Superior temporal gyrus (tissue), 1 donor: ENCODE measurements at regions not wholly inside any gene's neighbourhood (a gene's known extent, or its start where the extent isn't known, plus 50 kb on each side); places are given as distances from the start of the nearest gene placed in this dataset.
A peak's percentile ranks its signal among the peaks of the same experiment; 100 is the strongest.

ENCODE experiments used
- DNase-seq: peaks from one replicate; pipeline ENCODE4 v3.0.0-alpha.2; 2016; ENCODE audit errors: extremely low spot score

GRCh38 chr4:187236209-187236890, 512.7 kb upstream of the FAT1 start:
- DNase-seq: no peak

GRCh38 chr4:187238646-187239045, 515.0 kb upstream of the FAT1 start:
- DNase-seq: no peak

DNA sequence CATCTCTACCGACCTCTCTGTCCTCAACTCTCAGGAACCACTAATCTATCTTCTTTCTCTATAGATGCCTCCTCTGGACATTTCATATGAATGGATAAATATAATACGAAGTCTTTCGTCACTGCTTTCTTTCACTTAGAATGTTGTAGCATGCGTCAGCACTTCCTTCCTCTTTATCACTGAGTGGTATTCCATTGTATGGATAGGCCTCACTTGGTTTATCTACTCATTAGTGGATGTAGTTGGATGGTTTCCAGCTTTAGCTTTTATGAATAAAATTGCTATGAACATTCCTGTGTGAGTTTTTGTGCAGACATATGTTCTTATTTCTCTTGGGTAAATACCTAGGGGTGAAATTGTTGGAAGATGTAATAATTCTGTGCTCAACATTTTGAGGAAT, 528.2 kb upstream of the FAT1 start:
- no peak for DNase-seq

DNA sequence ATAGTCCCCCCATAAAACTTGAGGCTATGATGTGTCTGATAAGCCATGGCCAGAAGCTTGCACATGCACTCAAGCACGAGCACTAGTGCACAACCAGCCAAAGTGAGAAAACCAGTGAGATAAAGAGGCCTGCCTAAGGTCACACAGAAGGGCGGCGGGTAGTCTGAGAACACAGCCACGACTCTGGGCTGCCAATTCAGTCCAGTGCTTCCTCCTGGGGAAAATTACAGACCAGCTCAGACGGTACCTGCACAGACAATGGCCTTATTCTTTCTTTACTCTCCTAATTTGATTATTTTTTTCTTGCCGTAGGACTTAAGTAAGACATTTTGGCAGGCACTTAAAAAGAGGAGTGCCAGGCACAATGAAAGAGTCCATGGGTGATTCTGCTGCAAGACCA, 533.2 kb upstream of the FAT1 start:
- no peak for DNase-seq

GRCh38 chr4:187258651-187259401, 535.2 kb upstream of the FAT1 start:
- no peak for DNase-seq

DNA sequence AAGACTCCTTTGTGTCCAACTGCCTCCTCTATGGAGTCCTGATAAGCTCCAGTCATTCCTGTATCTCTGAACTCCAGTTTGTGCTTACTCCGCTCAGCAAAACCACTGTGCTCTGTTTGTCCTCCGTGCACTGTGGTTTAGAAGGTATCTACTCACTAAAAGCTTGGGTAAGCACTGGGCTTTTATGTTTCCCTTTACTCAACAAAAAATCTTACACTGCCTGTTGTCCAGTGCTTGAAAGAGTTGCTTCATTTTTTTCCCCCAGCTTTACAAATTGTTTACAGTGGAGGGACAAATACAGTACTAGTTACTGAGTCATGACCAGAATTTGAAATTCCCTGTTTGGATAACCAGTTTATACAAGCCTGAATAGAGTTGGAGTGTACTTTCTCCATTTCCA, 545.3 kb upstream of the FAT1 start:
- DNase-seq: no peak

GRCh38 chr4:187270154-187270553, 546.5 kb upstream of the FAT1 start:
- no peak for DNase-seq

DNA sequence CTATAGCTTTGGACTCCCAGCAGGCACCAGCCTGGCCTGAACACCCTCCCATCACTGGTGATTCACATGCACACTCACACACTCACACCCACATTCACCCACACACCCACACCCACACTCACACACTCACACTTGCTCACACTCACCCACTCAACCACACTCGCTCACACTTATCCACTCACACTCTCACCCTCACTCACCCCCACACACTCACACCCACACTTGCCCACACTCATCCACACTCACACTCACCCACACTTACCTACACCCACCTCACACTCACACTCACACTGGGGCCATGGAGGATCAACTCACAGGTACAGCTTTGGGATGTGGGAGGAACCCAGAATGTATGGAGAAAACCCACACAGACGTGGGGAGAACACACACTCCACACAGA, 548.2 kb upstream of the FAT1 start:
- DNase-seq: no peak

GRCh38 chr4:187274153-187274552, 550.5 kb upstream of the FAT1 start:
- DNase-seq: peak; percentile 20

- peak; percentile 17 for DNase-seq
Observed at GRCh38 chr4:187276736-187277408, 553.2 kb upstream of the FAT1 start.

DNA sequence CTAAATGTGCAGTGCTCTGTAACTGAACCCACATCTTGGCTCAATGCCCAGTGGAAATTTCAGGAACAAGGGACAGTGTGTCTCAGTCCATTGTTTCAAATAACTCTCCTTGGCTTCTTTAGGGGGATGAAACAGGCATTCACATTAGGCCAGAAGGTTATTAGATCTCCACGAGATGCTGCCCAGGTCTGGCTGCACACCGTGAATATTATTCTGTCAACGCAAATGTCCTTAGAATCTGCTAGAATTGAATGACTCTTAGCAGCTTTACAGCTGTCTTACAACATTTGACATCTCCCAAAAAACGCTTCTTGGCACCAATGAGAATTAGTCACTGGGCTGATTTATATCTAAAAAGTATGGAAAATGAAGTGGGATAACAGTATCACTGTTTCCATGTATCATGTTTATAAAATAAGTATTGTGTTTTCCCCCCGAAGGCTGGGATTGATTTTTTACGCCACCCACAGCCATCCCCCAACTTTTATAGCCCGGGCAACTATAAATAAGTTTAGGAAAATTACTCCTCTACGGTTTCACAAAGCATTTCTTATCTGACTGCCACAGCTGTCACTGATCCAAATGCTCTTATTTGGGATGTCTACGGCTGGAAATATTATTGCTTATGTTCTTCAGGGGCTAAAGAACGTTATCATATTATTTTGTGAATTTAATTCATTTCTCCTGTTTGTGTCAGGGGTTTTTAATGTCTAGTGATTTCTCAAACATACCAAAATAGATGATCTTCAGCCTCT, 559.7 kb upstream of the FAT1 start:
- no peak for DNase-seq

- DNase-seq: no peak
Observed at GRCh38 chr4:187286525-187286924, 562.9 kb upstream of the FAT1 start.

DNA sequence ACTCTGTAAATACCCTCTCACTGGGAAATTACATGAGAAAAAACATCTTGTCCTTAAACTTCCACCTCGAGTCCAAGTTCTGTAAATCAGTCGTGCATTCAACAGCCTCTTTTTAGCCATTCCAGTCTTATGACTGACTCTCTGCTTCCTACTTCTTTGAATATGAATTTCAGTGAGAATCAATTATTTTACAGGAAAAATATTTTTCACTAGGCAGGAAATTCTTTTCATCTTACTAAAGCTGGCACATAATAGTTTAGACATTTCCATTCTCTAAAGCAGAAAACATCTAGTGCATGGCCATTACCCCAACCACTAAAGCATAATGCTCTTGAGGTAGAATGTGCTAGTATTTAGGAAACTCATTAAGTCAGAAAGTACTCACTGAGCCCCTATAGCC, 565.7 kb upstream of the FAT1 start:
- no peak for DNase-seq

DNA sequence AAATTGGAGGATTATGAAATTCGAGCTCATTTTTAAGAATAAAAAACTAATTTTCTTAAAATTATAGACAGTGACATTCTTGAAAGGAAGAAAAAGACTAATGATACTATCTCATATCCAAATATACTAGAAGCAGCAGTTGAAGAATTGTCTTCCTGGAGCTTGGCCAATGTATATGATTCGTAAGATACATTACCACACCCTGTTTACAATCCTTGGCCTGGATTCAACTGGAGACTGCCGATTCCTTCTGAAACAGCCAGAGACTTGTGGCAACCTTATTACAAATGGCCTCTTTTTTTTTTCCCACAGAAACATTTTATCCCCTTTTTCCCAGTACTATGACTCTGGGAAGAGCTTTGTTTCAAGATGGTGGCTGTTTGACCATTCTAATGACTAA, 571.2 kb upstream of the FAT1 start:
- no peak for DNase-seq

DNA sequence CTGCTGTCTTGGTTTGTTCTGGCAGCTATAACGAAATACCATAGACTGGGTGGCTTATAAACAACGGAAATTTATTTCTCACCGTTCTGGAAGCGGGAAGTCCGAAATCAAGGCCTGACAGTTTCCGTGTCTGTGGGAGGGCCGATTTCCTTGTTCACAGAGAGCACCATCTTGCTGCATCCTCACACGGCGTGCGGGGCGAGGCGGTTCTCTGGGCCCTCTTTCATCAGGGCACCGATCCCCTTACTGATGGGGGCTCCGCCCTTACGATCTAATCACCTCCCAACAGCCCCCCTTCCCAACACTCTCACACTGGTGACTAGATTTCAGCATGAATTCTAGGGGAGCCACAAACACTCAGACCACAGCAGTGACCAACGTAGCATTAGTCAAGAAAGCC, 578.3 kb upstream of the FAT1 start:
- DNase-seq: no peak

GRCh38 chr4:187302457-187303150, 578.9 kb upstream of the FAT1 start:
- no peak for DNase-seq

- no peak for DNase-seq
Observed at GRCh38 chr4:187304133-187304532, 580.5 kb upstream of the FAT1 start.

GRCh38 chr4:187307131-187307530, 583.5 kb upstream of the FAT1 start:
- no peak for DNase-seq

- no peak for DNase-seq
Observed at GRCh38 chr4:187309456-187309855, 585.8 kb upstream of the FAT1 start.

GRCh38 chr4:187312299-187312698, 588.6 kb upstream of the FAT1 start:
- DNase-seq: no peak

- DNase-seq: no peak
Observed at GRCh38 chr4:187317799-187318198, 594.1 kb upstream of the FAT1 start.

- DNase-seq: no peak
Observed at GRCh38 chr4:187321711-187322110, 598.1 kb upstream of the FAT1 start.
